ENCODE measurements at regions not wholly inside any gene's neighbourhood (a gene's known extent, or its start where the extent isn't known, plus 50 kb on each side); places are given as distances from the start of the nearest gene placed in this dataset.

GRCh38 chr5:12911156-12911555, 1006.9 kb upstream of the CTNND2 start:
- WGBS, 2 experiments (ENCODE audit: extremely low coverage in 1 of 2, insufficient coverage in 1 of 2, insufficient read length in 1 of 2, insufficient replicate concordance in 2 of 2, low coverage in 1 of 2, low lambda C conversion rate in 2 of 2, missing lambda C conversion rate in 1 of 2), result 87% methylated on average over 4 of the region's 4 CpGs; no CpG with 5 or more reads in 1 of the 2 experiments
- no peaks in the 10 kb centered on the region for H3K23me2 ChIP-seq (ENCODE audit: low read depth, low read length)
- no peak overlapping the region for H2AFZ ChIP-seq (ENCODE audit: low read length)
- H3K18ac ChIP-seq (ENCODE audit: extremely low read depth, low read length), result no peak overlapping the region
- H2AK5ac ChIP-seq (ENCODE audit: low read depth, low read length), result no peak overlapping the region
- no peak overlapping the region for H4K91ac ChIP-seq (replicated peaks; ENCODE audit: insufficient read length, low read length)
- no peaks in the 10 kb centered on the region for H3K36me3 ChIP-seq (ENCODE audit: control insufficient read depth in 2 of 4, insufficient read depth in 4 of 4, low read length in 3 of 4)
- H3K4me1 ChIP-seq (replicated peaks in 1 of 4; ENCODE audit: control insufficient read depth in 3 of 4, insufficient read depth in 4 of 4, low read length in 3 of 4), result no peaks in the 10 kb centered on the region
- FAIRE-seq (no peak), DNase-seq (ENCODE audit: low read depth in 1 of 2, low spot score in 2 of 2) (no peak)
- no peak overlapping the region for H4K8ac ChIP-seq (ENCODE audit: extremely low read depth, insufficient read depth, low read length)
- H3K56ac ChIP-seq (replicated peaks; ENCODE audit: insufficient read length, low read depth, low read length), result no peak overlapping the region
- no peak overlapping the region for H2BK20ac ChIP-seq (ENCODE audit: low read length)
- no peaks in the 10 kb centered on the region for H3K79me2 ChIP-seq (ENCODE audit: control insufficient read depth in 1 of 2, insufficient read depth in 2 of 2, low read length in 2 of 2)
- no peaks in the 10 kb centered on the region for H4K20me1 ChIP-seq (replicated peaks in 1 of 2; ENCODE audit: control insufficient read depth in 1 of 2, insufficient read depth in 2 of 2, low read length in 2 of 2)
- no peak overlapping the region for H2BK5ac ChIP-seq (ENCODE audit: low read depth, low read length)
- no peak overlapping the region for H3K14ac ChIP-seq (ENCODE audit: insufficient read length)
- H3K4me2 ChIP-seq (ENCODE audit: insufficient read depth in 1 of 2, low read depth in 2 of 2, low read length in 2 of 2), result no peak overlapping the region
- no peak overlapping the region for H2BK120ac ChIP-seq (replicated peaks; ENCODE audit: low read depth, low read length)
- no peak overlapping the region for H3K4me3 ChIP-seq (ENCODE audit: extremely low read depth in 1 of 4, insufficient read depth in 2 of 4, low read depth in 3 of 4, low read length in 4 of 4)
- H2BK12ac ChIP-seq (ENCODE audit: low read depth, low read length), result no peak overlapping the region
- no peak overlapping the region for H2BK15ac ChIP-seq (ENCODE audit: low read length)
- POLR2A ChIA-PET (ENCODE audit: partially characterized antibody), result no interaction called here
- H4K5ac ChIP-seq (ENCODE audit: insufficient read length, low read depth, low read length), result no peak overlapping the region
- no peaks in the 10 kb centered on the region for H3K9me3 ChIP-seq (ENCODE audit: insufficient read depth in 2 of 2, low read depth in 1 of 2, low read length in 1 of 2)
- no peaks in the 10 kb centered on the region for H3K79me1 ChIP-seq (ENCODE audit: low read depth, low read length)
- H3K9ac ChIP-seq (replicated peaks in 1 of 4; ENCODE audit: extremely low read depth in 1 of 4, low read depth in 3 of 4, low read length in 3 of 4), result no peak overlapping the region
- CTCF ChIA-PET (ENCODE audit: partially characterized antibody), result no interaction called here
- H3K27ac ChIP-seq (ENCODE audit: low read depth, low read length), result no peak overlapping the region
- H3K23ac ChIP-seq (ENCODE audit: insufficient read length), result no peak overlapping the region
- H3K27me3 ChIP-seq (replicated peaks in 1 of 4; ENCODE audit: control insufficient read depth in 3 of 4, extremely low read depth in 1 of 4, insufficient read depth in 3 of 4, low read length in 3 of 4), result no peaks in the 10 kb centered on the region
- no peak overlapping the region for H3K4ac ChIP-seq (replicated peaks; ENCODE audit: insufficient read length, low read depth, low read length)
- TF ChIP-seq TCF12 (IDR thresholded peaks at IDR 0.05; ENCODE audit: low read depth, low read length) (no peak), SAP30 (IDR thresholded peaks at IDR 0.05; ENCODE audit: insufficient read depth, insufficient replicate concordance, low read length) (no peak), CREB1 (IDR thresholded peaks at IDR 0.05) (no peak), SP4 (IDR thresholded peaks at IDR 0.05; ENCODE audit: low read length) (no peak), SIX5 (IDR thresholded peaks at IDR 0.05; ENCODE audit: low read depth, low read length) (no peak)

Measured in H1 (cell line).